HG02981 (cell line): ENCODE measurements at regions not wholly inside any gene's neighbourhood (a gene's known extent, or its start where the extent isn't known, plus 50 kb on each side); places are given as distances from the start of the nearest gene placed in this dataset.
"Not testable (repeated sequence)": the region's sequence is repeated elsewhere in the genome, so short reads cannot be mapped to it uniquely, and the experiment has no call there.

Experiments used
- ATAC-seq: cut with Tn5 transposase; IDR thresholded peaks from one replicate; pipeline ENCODE4 v1.9.1; 2021; ENCODE audit warnings: mild to moderate bottlenecking, moderate library complexity; ENCODE audit not compliant: unreplicated experiment

DNA sequence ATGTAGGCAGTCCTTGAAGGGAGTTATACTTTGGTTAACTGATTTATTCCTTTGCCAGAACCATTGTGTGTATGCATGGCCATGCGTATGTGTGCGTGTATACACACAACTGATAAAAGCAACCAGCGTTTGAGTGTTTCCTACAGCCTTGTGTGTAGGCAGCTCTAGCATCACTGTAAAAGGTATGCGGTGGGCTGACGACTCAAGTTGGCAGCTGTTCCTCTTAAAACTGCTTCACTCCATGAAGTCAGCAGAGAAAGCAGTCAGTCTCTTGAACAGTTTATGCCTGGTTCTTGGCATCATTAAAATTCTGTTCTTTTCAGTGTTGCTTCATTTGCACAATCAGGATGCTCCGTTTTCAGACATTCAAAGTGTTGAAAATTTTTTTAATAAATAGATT, 103.5 kb upstream of the FRMPD4 start:
- no peak for ATAC-seq

DNA sequence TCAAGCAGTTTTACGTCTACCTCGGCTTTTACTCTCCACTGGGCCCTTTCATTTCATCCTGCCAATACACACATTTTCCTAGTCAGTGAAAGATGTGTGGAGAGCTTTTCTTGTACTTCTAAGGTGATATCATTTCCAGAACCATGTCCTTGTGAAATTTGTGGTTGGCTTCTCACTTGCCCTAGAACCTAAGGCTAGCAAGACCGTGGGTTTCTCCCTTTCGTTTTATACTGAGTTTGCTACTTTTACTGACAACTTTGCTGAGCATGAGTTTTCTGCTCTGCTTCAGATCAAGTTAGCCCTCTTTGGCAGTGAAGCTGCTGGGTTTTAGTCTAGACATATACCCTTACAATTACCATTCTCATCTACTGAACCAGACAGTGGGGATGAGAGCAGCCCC, 95.7 kb upstream of the FRMPD4 start:
- ATAC-seq = no peak

DNA sequence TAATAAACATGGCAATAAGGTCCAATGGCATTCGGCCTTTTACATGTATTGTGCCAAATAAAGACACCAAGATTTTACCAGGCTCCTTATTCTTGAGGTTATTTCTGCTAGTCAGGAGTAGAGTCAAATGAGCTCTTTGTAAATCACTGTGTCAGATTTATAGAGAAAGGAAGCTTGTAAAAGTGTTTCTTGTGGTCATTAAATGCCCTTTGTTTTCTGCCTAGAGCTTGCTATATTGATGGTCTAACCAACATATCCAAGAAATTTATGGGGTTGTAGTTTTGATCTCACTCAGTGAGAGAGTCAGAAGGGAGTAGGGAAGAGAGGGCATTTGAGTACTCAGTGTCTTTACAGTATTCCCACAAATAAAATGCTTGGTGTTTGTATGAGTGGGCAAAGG, 86.2 kb upstream of the FRMPD4 start:
- no peak for ATAC-seq

- ATAC-seq = no peak
Measured at GRCh38 chrX:12058087-12058486, 80.2 kb upstream of the FRMPD4 start.

- ATAC-seq = no peak
Measured at GRCh38 chrX:12060489-12061260, 77.6 kb upstream of the FRMPD4 start.

DNA sequence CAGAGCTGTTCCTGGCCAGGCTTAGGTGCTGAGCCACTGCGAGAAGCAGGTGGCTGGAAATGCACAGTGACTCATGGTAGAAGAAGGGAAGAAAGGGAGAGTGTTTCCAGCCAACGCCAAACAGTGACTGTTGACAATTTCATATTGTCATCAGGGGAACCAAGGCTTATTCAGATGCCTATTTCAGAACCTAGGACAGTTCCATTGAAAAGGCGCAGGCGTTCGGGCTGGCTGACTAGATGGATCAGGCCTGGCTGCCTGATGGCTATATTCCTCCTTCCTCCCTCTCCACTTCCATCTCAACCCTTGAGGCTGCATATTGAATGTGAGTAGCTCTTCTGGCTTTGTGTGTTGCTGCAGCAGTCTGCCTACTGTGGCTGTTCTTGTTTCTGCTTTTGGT, 73.0 kb upstream of the FRMPD4 start:
- ATAC-seq = no peak

- no peak for ATAC-seq
Measured at GRCh38 chrX:12076046-12076445, 62.2 kb upstream of the FRMPD4 start.

GRCh38 chrX:12080265-12080664, 58.0 kb upstream of the FRMPD4 start:
- no peak for ATAC-seq

DNA sequence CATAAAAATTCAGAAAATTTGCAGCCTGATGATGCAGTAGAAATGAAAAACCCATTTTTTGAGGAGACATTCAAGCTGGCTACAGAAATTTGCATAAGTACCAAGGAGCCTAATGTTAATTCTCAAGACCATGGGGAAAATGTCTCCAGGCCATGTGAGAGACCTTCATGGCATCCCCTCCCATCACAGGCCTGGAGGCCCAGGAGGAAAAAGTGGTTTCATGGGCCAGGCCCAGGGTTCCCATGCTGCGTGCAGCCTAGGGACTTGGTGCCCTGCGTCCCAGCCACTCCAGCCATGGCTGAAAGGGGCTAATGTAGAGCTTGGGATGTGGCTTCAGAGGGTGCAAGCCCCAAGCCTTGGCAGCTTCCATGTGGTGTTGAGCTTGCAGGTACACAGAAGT, 55.3 kb upstream of the FRMPD4 start:
- ATAC-seq = not testable (repeated sequence)
